GM12892 (cell line): ENCODE measurements at regions not wholly inside any gene's neighbourhood (a gene's known extent, or its start where the extent isn't known, plus 50 kb on each side); places are given as distances from the start of the nearest gene placed in this dataset.

Experiments
- POLR2A ChIP-seq: IDR thresholded peaks from 2 replicates; pipeline ENCODE4 v1.6.1; 2011; ENCODE audit warnings: low read depth, low read length, control low read depth
- POLR2AphosphoS5 ChIP-seq: IDR thresholded peaks from 2 replicates; pipeline ENCODE4 v1.6.1; 2011; ENCODE audit warnings: low read depth, low read length, control low read depth
- TAF1 ChIP-seq: IDR thresholded peaks from 2 replicates; pipeline ENCODE4 v1.6.1; 2011; ENCODE audit warnings: low read depth, mild to moderate bottlenecking, control low read depth, low read length, borderline replicate concordance

DNA sequence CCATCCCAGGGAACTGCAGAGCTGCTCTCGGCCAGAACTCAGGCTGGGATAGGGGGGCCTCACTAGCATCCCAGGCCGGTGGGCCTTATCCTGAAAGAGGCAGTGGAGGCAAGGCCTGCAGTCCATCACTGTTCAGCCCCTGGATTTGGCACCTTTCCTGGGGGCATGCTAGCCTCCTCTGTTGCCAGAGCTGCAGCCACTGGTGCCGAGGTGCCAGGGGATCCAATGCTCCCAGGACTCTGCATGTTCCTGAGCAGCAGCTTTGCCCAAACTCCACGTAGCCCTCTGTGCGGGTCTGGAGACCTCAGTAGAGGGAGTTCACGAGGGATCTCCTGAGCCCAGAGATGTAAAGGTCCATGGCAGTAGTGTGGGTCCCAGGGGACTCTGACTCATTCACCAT, 551.7 kb upstream of the AMOT start:
- no peak for TF ChIP-seq POLR2A
- TF ChIP-seq POLR2AphosphoS5: no peak
- TF ChIP-seq TAF1: no peak
